Body of pancreas (tissue), 4 donors: ENCODE measurements at regions not wholly inside any gene's neighbourhood (a gene's known extent, or its start where the extent isn't known, plus 50 kb on each side); places are given as distances from the start of the nearest gene placed in this dataset.

ENCODE experiments used
- CTCF ChIP-seq, 7 experiments: fragments of 450-650 bp in 4 of 7; fragments of 200-600 bp in 3 of 7; sonication (generic) in 3 of 7; IDR thresholded peaks; one replicate each; pipeline ENCODE4 v1.5.1; 2016 to 2019; ENCODE audit warnings: antibody characterized with exemption in 7 of 7
- POLR2A ChIP-seq, 3 donors: fragments of 450-650 bp; IDR thresholded peaks; one replicate each; pipeline ENCODE4 v1.6.1; 2016; ENCODE audit warnings: antibody characterized with exemption in 3 of 3, mild to moderate bottlenecking in 2 of 3

DNA sequence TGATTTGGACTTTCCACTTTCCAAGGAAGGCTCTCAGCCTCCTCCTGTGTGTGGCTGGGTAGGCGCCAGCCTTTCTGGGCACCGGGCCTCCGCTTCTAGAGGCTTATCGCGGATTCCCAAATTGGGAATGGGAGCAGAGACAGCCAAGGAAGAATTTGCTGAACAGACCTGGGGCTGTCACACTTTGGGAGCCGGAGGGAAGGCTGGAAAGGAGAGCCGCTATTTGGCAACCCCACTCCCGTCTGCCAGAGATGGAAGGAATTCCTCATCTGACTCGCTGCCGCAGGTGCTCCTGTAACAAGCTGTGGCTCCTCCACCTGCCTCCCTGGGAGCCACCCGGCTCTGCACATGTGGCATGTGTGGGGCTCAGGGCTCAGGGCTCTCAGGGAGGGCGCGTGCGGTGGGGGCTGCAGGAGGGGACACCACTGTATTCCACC is 50.8 kb upstream of the ECHDC3 start:
- no peak for TF ChIP-seq CTCF (IDR thresholded peaks at IDR 0.05)
- TF ChIP-seq POLR2A (IDR thresholded peaks at IDR 0.05): no peak
